Fibroblast of the aortic adventitia (primary cell): ENCODE measurements at regions not wholly inside any gene's neighbourhood (a gene's known extent, or its start where the extent isn't known, plus 50 kb on each side); places are given as distances from the start of the nearest gene placed in this dataset.

ENCODE experiments used
- DNase-seq: peaks from one replicate; pipeline ENCODE4 v3.0.0-alpha.2; 2010; ENCODE audit warnings: low read depth
- H3K4me3 ChIP-seq: 2 replicates; pipeline ENCODE4 v1.5.1; 2011; ENCODE audit warnings: low read depth, mild to moderate bottlenecking, control low read depth, low read length, moderate library complexity
- TF ChIP-seq, protein P1 (sequence below): IDR thresholded peaks from 2 replicates; pipeline ENCODE4 v1.5.1; 2011; ENCODE audit warnings: mild to moderate bottlenecking, low read length, control low read depth, inconsistent platforms; ENCODE audit not compliant: insufficient read depth

DNA sequence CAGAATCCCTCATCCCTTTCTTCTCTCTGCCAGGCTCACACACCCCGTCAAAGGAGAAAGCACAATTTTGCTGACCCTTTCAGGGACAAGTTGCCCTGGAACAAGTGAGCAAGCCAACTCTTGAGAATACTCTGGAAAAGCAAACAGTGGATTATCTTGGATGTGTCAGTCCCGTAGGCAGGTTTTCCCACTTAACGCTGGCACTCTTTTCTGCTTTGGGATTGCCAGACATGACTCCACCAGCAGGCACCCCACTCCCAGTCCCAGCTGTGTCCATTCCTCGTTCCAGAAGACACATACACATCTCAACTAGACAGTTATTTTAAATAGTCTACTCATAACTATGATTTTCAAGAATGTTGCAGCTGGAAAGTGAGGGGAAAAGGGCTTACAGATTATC lies 145.5 kb upstream of the CDKN3 start:
- DNase-seq, result peak; percentile 53
- no peak overlapping the region for H3K4me3 ChIP-seq
- TF ChIP-seq, protein P1, sequence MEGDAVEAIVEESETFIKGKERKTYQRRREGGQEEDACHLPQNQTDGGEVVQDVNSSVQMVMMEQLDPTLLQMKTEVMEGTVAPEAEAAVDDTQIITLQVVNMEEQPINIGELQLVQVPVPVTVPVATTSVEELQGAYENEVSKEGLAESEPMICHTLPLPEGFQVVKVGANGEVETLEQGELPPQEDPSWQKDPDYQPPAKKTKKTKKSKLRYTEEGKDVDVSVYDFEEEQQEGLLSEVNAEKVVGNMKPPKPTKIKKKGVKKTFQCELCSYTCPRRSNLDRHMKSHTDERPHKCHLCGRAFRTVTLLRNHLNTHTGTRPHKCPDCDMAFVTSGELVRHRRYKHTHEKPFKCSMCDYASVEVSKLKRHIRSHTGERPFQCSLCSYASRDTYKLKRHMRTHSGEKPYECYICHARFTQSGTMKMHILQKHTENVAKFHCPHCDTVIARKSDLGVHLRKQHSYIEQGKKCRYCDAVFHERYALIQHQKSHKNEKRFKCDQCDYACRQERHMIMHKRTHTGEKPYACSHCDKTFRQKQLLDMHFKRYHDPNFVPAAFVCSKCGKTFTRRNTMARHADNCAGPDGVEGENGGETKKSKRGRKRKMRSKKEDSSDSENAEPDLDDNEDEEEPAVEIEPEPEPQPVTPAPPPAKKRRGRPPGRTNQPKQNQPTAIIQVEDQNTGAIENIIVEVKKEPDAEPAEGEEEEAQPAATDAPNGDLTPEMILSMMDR, result no peak

DNA sequence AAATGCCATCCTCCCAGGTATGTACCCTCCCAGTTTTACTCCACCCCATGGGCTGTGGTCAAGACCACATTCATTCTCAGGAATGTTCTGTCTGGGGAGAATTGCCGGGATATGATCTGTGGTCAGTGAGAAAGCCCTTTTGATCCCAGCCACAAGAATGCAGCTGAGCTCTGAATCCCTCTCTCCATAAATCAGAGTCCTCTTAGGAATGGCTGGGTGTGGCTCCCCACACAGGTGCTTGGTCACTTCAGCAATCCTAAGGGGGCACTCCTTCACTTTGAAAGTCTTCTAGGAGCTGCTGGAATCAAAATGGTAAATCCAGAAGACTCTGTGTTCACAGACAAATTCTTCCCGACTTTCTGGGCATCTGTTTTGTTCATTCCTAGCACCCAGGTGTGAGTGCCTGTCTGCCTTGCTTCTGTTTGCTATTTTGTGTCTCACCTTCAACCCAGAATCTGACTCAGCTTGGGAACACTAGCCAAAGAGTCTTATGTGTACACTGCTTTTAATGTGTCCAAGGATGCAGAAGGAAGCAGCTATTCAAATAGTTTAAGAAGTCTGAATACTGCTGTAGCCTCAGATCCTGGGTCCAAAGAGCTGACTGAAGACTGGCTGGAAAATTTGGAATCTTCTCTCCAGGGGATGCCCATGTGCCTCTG lies 144.6 kb upstream of the CDKN3 start:
- H3K4me3 ChIP-seq, result no peak overlapping the region
- peak; percentile 77 for DNase-seq
- TF ChIP-seq, protein P1, result no peak

DNA sequence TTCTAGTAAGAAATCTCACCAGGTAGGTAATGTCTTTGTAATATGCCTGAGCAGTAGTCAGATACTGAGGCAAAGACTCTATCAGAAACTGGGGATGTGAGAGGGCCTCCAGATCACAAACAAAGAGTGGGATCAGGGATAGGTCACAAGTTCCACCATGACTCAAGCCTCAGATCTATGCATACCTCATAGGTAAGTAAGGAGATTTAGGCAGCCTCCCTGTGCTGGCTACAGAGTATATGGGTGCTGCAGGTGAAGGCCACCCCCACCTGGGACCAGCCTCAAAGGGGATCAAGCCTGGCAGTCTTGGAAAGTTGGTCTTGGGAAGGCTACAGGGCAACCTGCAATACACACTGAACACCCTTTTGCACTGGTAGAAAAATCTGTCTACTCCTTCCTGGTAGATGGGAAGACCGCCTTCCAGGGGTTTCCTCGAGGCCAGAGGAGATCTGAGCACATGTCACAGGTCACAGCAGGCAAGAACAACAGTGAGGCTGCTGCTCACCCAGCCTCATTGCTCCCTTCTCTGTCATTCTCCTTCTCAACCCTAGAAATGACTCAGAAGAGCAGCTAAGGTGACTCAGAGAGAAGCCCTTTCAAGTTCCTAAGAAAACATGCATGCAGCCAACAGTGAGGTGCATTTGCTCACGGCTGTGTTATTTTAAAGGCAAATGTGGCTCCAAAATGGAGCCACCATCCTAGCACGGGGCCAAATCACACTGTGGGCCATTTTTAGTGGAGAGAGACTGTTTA lies 143.4 kb upstream of the CDKN3 start:
- TF ChIP-seq, protein P1, result no peak
- peak; percentile 85 for DNase-seq
- no peak overlapping the region for H3K4me3 ChIP-seq

DNA sequence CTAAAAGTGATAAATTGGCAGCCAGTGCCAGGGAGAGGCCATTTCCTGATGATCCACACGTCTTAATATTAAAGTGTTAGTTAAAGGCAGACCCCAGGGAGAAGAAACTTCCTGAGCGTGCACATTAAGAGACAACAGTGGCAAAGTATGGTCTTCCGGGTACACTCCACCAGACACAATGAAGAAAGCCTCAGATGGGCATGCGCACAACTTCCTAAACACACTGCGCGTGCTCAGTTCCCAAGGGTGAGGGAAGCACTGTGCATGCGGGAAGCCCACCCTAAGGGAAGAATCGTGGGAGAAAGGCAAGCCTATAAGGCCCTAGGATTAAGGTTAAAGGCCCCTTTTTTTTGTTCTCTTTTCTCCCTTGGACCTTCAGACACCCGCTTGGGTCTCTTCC lies 140.7 kb upstream of the CDKN3 start:
- no peak for DNase-seq
- TF ChIP-seq, protein P1, result no peak
- H3K4me3 ChIP-seq, result no peak overlapping the region

DNA sequence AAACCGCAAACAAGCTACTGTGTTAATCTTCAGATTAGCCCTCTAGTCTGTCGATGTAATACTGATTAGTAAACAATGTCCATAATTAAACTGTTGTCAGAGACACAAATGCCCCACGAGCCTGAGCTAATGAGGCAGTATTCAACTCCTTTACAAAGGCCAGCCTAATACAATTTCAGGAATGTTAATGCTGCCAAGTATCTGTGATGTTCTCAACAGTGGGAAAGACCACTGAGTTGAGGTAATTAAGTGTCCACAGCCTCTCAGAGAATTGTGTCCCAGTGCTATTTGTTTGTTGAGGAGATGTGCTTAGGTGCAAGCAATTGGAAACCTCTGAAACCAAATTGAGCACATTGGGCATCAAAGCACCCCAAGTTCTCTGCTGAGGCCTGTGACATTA lies 139.4 kb upstream of the CDKN3 start:
- no peak overlapping the region for H3K4me3 ChIP-seq
- TF ChIP-seq, protein P1, result no peak
- DNase-seq, result no peak

DNA sequence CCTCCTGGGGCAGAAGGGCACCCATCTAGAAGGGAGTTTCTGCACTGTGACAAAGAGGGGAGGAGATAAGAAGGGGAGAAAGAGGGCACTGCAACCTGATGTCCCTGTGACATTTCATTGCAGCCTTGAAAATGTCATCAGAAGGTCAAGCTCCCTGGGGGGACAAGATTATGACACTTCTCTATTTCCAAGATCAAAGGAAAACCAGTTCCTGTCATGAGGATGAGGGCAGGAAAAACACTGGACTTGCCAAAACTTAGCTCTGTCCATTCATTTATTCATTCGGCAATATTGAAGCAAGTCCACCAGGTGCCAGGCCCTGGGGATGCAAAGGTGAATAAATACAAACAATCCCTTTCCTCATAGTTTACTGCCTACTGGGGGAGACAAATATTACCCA lies 138.4 kb upstream of the CDKN3 start:
- H3K4me3 ChIP-seq, result no peak overlapping the region
- no peak for DNase-seq
- TF ChIP-seq, protein P1, result no peak
